H54 (cell line): ENCODE measurements at regions not wholly inside any gene's neighbourhood (a gene's known extent, or its start where the extent isn't known, plus 50 kb on each side); places are given as distances from the start of the nearest gene placed in this dataset.

Experiments
- DNase-seq: peaks from one replicate; pipeline ENCODE4 v3.0.0; 2011; ENCODE audit warnings: low spot score, mixed read lengths; ENCODE audit not compliant: insufficient read length
- FAIRE-seq: peaks from 3 replicates; lab custom pipeline; 2011; peaks lifted over from hg19 to GRCh38; lab: Jason Lieb, UNC
- POLR2A ChIP-seq: IDR thresholded peaks from 2 replicates; pipeline ENCODE4 v1.6.1; 2011; ENCODE audit warnings: low read depth, mild to moderate bottlenecking, low read length

DNA sequence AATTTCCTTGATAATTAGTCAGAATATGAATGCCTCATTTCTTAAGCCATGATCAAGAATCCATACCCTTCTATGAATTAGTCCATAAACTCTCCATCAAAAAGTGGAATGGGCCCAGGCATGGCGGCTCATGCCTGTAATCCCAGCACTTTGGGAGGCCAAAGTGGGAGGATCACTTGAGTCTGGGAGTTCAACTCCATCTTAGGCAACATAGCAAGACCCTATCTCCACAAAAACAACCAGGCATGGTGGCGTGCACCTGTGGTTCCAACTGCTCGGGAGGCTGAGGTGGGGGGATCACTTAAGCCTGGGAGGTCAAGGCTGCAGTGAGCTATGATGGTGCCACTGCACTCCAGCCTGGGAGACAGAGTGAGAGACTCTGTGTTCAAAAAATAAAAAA, 52.1 kb upstream of the SHANK2 start:
- no peak for DNase-seq
- TF ChIP-seq POLR2A = no peak
- FAIRE-seq = no peak

DNA sequence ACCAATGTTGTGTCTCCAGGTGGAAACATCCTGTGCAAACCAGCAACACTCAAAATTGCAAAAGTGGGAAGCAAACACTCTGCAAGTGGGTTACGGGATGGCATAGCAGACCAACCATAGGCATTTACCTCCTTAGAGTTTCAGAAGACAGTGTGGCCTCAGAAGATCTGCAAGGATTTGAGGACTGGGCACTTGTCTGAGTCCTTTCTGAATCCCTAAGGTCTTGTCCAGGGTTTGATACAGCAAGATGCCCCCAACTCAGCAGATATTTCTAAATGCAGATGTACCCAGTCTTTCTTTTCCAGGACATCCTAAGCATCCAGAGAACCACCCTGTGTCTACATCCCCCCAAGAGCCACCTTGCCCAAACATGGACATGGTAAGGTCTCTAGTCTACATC, 51.7 kb upstream of the SHANK2 start:
- TF ChIP-seq POLR2A = no peak
- DNase-seq = no peak
- no peak for FAIRE-seq

DNA sequence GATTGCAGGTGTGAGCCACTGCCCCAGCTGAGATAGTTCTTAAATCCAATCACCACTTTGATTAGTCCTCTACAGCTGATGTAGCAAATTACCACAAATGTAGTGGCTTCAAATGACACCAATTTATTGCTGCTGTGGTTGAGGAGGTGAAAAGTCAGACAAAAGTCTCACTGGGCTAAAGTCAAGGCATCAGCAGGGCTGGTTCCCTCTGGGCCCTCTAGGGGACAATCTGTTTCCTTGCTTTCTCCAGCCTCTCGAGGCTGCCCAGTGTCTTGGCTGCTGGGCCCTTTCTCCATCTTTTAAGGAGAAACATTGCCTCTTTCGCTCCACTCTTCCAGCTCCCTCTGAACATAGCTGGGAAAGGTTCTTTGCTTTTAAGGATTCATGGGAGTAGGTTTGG, 50.5 kb upstream of the SHANK2 start:
- TF ChIP-seq POLR2A = no peak
- FAIRE-seq = no peak
- no peak for DNase-seq

DNA sequence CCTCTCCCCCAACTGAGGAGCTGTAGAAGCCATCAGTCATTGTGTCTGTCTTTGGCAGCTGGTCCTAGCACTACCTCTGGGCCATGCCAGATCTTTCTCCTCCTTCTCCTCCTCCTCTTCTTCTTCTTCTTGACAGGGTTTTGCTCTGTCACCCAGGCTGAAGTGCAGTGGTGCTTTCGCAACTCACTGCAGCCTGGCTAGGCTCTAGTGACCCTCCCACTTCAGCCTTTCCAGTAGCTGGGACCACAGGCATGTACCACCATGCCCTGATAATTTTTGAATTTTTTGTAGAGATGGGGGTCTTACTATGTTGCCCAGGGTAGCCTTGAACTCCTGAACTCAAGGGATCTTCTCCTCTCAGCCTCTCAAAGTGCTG, 50.1 kb upstream of the SHANK2 start:
- FAIRE-seq = no peak
- no peak for DNase-seq
- no peak for TF ChIP-seq POLR2A
